Activated T-helper 1 cell treated with anti-CD3 and anti-CD28 coated beads, Interleukin-12 subunit alpha, Interleukin-12 subunit beta, Interleukin-2, Interleukin-4 antibody, amounts not matched to agents 30 ng/mL and 10 ng/mL and 1 ng/mL, durations not matched to agents 14 hours and 24 hours and 36 hours (primary cell): ENCODE measurements at regions not wholly inside any gene's neighbourhood (a gene's known extent, or its start where the extent isn't known, plus 50 kb on each side); places are given as distances from the start of the nearest gene placed in this dataset.
"Not testable (repeated sequence)": the region's sequence is repeated elsewhere in the genome, so short reads cannot be mapped to it uniquely, and the experiment has no call there.

Experiments used
- DNase-seq: peaks from one replicate; pipeline ENCODE4 v3.0.0; 2021; ENCODE audit warnings: low spot score
- H3K27ac Mint-ChIP-seq: one replicate; pipeline ENCODE4 v1.8.0; 2021; ENCODE audit warnings: mild to moderate bottlenecking, mixed read lengths
- H3K27me3 Mint-ChIP-seq: one replicate; pipeline ENCODE4 v1.8.0; 2022; ENCODE audit warnings: mild to moderate bottlenecking, moderate library complexity, mixed read lengths; ENCODE audit not compliant: insufficient read depth
- H3K36me3 Mint-ChIP-seq: one replicate; pipeline ENCODE4 v1.8.0; 2021; ENCODE audit warnings: low read depth, mixed read lengths
- H3K4me1 Mint-ChIP-seq: one replicate; pipeline ENCODE4 v1.8.0; 2021; ENCODE audit warnings: low read depth, mixed read lengths
- H3K4me3 Mint-ChIP-seq: one replicate; pipeline ENCODE4 v1.8.0; 2021; ENCODE audit warnings: mild to moderate bottlenecking, moderate library complexity, mixed read lengths
- H3K9me3 Mint-ChIP-seq: one replicate; pipeline ENCODE4 v1.8.0; 2021; ENCODE audit warnings: mixed read lengths
- intact Hi-C: fragments of 100-400 bp; cut with micrococcal nuclease; formaldehyde crosslinking; loops from one replicate; pipeline ENCODE4 v1.15.1; 2024

- intact Hi-C loops = no loop called here
- DNase-seq = no peak
- Mint-ChIP-seq H3K9me3 (no peaks in the 10 kb centered on the region), H3K27ac (no peak overlapping the region), H3K36me3 (no peaks in the 10 kb centered on the region), H3K27me3 (peaks cover 1% of the 10 kb centered on the region), H3K4me1 (no peaks in the 10 kb centered on the region), H3K4me3 (no peak overlapping the region)
These were observed 425.3 kb upstream of the NOX3 start for GRCh38 chr6:155880900-155881299.

DNA sequence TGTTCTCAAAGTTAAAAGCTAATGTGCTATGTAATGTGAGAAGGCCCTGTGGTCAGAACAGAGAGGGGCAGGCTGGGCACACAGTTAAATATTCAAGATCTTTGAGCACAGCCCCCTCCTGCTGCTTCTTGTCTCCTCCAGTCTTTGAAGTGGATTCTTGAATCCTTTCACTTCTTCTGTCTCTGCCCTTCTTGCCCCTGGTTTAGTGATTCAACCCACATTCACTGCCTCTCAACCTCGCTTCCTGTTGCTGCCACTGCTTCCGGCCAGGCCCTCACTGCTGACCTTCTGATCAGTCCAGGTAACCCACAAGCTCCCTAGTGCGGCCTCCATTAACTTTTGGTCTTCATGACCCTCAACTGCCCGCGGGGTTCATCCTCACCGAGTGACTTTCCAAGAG is 417.3 kb upstream of the NOX3 start:
- H3K9me3 Mint-ChIP-seq = peaks cover 3% of the 10 kb centered on the region
- no peaks in the 10 kb centered on the region for H3K36me3 Mint-ChIP-seq
- intact Hi-C loops = no loop called here
- no peak overlapping the region for H3K4me3 Mint-ChIP-seq
- DNase-seq = no peak
- H3K27me3 Mint-ChIP-seq = peaks cover 1% of the 10 kb centered on the region
- H3K4me1 Mint-ChIP-seq = no peaks in the 10 kb centered on the region
- no peak overlapping the region for H3K27ac Mint-ChIP-seq

DNA sequence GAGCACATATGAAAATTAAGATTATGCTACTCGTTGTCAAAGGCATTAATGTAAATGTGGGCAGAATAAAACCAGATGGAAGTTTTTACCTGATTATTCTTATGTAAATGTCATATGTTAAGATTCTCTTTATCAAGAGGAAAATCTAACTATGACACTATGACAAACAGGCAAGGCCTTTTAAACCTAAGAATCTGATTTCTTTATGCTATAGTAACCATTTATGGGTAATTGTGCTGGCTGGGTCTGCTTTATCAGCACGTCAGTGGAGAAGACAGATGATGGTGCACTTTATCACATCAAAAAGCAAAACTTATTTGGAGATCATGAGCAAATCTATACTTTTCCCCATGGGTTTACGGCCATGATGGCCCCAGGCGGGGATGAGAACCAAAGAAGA is 412.0 kb upstream of the NOX3 start:
- intact Hi-C loops = no loop called here
- Mint-ChIP-seq H3K9me3 (peaks cover 7% of the 10 kb centered on the region), H3K27ac (no peak overlapping the region), H3K27me3 (no peaks in the 10 kb centered on the region), H3K4me3 (no peak overlapping the region), H3K36me3 (no peaks in the 10 kb centered on the region), H3K4me1 (no peaks in the 10 kb centered on the region)
- no peak for DNase-seq

DNA sequence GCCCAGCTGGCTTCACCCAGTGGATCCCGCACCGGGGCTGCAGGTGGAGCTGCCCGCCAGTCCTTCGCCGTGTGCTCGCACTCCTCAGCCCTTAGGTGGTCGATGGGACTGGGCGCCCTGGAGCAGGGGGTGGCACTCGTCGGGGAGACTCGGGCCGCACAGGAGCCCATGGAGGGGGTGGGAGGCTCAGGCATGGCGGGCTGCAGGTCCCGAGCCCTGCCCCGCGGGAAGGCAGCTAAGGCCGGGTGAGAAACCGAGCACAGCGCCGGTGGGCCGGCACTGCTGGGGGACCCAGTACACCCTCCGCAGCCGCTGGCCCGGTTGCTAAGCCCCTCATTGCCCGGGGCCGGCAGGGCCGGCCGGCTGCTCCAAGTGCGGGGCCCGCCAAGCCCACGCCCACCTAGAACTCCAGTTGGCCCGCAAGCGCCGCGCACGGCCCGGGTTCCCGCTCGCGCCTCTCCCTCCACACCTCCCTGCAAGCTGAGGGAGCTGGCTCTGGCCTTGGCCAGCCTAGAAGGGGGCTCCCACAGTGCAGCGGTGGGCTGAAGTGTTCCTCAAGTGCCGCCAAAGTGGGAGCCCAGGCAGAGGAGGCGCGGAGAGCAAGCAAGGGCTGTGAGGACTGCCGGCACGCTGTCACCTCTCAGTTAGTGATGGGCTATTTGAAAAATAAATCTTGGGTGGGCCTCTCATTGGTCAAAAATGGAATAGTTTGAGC is 411.2 kb upstream of the NOX3 start:
- DNase-seq, H3K9me3 Mint-ChIP-seq, H3K36me3 Mint-ChIP-seq, intact Hi-C loops, H3K27me3 Mint-ChIP-seq, H3K27ac Mint-ChIP-seq, H3K4me3 Mint-ChIP-seq, H3K4me1 Mint-ChIP-seq: not testable (repeated sequence)

- intact Hi-C loops = no loop called here
- no peaks in the 10 kb centered on the region for H3K4me1 Mint-ChIP-seq
- DNase-seq = no peak
- no peak overlapping the region for H3K4me3 Mint-ChIP-seq
- no peaks in the 10 kb centered on the region for H3K27me3 Mint-ChIP-seq
- H3K27ac Mint-ChIP-seq = no peak overlapping the region
- H3K9me3 Mint-ChIP-seq = peaks cover 14% of the 10 kb centered on the region
- H3K36me3 Mint-ChIP-seq = no peaks in the 10 kb centered on the region
These were observed 406.2 kb upstream of the NOX3 start for GRCh38 chr6:155861821-155862220.

- DNase-seq, H3K9me3 Mint-ChIP-seq, H3K27ac Mint-ChIP-seq, H3K36me3 Mint-ChIP-seq, H3K4me1 Mint-ChIP-seq, intact Hi-C loops, H3K4me3 Mint-ChIP-seq, H3K27me3 Mint-ChIP-seq: not testable (repeated sequence)
These were observed 403.3 kb upstream of the NOX3 start for GRCh38 chr6:155858906-155859305.

- Mint-ChIP-seq H3K36me3 (no peaks in the 10 kb centered on the region), H3K4me3 (no peak overlapping the region), H3K27me3 (no peaks in the 10 kb centered on the region), H3K9me3 (peaks cover 6% of the 10 kb centered on the region), H3K27ac (no peak overlapping the region), H3K4me1 (no peaks in the 10 kb centered on the region)
- DNase-seq = no peak
- intact Hi-C loops = no loop called here
These were observed 399.1 kb upstream of the NOX3 start for GRCh38 chr6:155854787-155855186.

- intact Hi-C loops = no loop called here
- Mint-ChIP-seq H3K27me3 (no peaks in the 10 kb centered on the region), H3K4me1 (no peaks in the 10 kb centered on the region), H3K4me3 (no peak overlapping the region), H3K36me3 (no peaks in the 10 kb centered on the region), H3K27ac (no peak overlapping the region), H3K9me3 (no peaks in the 10 kb centered on the region)
- DNase-seq = no peak
These were observed 397.4 kb upstream of the NOX3 start for GRCh38 chr6:155853011-155853410.

DNA sequence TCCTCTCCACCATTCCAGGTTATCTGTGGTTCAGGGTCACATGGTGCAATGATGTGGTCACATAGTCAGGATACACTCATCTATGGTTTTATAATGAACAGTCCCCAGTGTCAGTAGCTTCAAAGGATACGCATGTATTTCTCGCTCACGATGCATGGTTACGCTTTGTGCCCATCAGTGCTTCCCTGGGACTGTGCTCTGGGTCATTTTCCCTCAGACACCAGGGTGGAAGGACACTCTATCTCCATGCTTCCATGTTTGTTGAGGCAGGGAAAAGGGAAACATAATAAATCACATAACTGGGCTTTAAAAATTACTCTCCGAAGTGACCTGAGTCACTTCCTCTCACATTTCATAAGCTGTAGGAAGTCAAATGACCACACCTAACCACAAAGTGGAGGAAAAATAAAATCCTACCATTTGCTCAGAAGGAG is 394.8 kb upstream of the NOX3 start:
- Mint-ChIP-seq H3K9me3 (no peaks in the 10 kb centered on the region), H3K4me1 (no peaks in the 10 kb centered on the region), H3K27me3 (no peaks in the 10 kb centered on the region), H3K36me3 (no peaks in the 10 kb centered on the region), H3K27ac (no peak overlapping the region), H3K4me3 (no peak overlapping the region)
- intact Hi-C loops = no loop called here
- DNase-seq = no peak

DNA sequence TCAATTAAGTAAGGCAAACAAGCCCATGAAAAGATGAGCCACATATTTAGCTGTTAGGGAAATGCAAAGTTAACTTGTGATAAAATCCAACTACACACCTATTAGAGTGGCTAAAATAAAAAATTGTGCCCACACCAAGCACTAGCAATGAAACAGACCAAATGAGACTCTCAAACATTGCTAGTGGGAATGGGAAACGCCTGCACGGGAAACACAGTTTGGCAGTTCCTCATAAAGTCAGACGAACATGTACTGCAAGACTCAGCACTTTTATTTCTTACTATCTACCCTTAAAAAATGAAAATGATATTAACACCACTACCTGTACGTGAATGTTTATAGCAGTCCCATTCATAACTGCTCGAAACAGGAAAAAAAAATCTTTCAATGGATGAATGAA is 392.1 kb upstream of the NOX3 start:
- Mint-ChIP-seq H3K36me3 (no peaks in the 10 kb centered on the region), H3K4me3 (no peak overlapping the region), H3K27ac (no peak overlapping the region), H3K4me1 (no peaks in the 10 kb centered on the region), H3K27me3 (no peaks in the 10 kb centered on the region), H3K9me3 (no peaks in the 10 kb centered on the region)
- no peak for DNase-seq
- intact Hi-C loops = no loop called here

DNA sequence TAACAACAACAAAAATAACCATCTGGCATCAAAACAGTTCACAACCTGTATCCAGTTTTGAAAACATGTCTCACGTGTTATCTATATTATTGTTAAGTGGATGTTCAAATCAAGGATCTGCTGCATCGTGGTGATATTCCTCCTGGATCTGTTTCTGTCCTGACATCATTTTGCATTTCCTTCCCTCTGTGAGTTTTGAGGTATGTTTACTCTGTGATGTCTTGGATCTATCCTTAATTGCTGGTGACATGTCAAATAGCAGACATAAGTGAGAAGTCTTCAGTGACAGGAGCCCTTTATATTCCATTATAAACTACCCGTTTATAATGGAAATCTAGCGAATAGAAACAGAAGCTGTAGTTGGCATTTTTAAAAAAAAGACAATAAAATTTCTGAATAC is 381.8 kb upstream of the NOX3 start:
- no peaks in the 10 kb centered on the region for H3K36me3 Mint-ChIP-seq

DNA sequence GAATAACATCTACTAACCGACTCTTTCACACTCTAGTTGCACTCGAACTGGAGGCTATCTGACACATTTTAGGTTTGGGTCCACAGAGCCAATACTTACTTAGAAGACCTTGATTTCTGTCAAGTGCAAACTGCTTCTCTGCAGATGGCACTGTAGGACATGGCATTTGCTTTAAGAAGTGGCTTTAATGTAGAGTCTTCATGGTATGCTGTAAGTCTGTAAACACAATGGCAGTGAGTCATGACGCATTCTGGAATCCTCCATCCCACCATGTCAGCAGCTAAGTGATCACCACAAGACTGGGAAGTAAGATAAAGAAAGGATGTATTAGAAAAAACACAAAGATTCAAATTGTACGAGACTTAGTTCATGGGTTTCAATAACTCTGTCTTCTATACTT is 377.0 kb upstream of the NOX3 start:
- intact Hi-C loops = no loop called here
- H3K27ac Mint-ChIP-seq = no peak overlapping the region
- H3K27me3 Mint-ChIP-seq = no peaks in the 10 kb centered on the region
- H3K4me1 Mint-ChIP-seq = no peaks in the 10 kb centered on the region
- no peaks in the 10 kb centered on the region for H3K36me3 Mint-ChIP-seq
- no peak overlapping the region for H3K4me3 Mint-ChIP-seq
- no peak for DNase-seq
- no peaks in the 10 kb centered on the region for H3K9me3 Mint-ChIP-seq

More for the DNA sequence above, 381.8 kb upstream of the NOX3 start:
- H3K27me3 Mint-ChIP-seq = no peaks in the 10 kb centered on the region
- H3K4me3 Mint-ChIP-seq = no peak overlapping the region
- no peak for DNase-seq
- no peaks in the 10 kb centered on the region for H3K9me3 Mint-ChIP-seq
- no peak overlapping the region for H3K27ac Mint-ChIP-seq
- no peaks in the 10 kb centered on the region for H3K4me1 Mint-ChIP-seq
- intact Hi-C loops = no loop called here

DNA sequence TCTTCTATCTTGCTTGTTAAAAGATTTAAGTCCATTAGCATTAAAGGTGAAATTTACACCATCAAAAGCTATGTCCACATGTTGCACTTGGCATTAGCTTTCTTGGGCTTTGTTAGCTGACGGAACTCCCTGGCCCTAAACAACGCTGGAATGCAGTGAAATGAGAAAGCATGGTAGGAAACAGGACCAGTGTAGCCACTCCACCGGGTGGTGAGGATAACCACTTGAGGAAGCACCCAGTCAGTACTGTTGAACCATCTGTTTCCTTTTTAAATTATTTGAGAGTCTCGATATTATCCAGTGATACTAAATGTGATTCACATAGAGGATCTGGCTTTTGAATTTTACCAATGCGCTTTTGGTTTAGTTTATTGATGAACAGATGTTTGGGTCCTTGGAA is 374.9 kb upstream of the NOX3 start:
- H3K27ac Mint-ChIP-seq = no peak overlapping the region
- DNase-seq = no peak
- H3K9me3 Mint-ChIP-seq = no peaks in the 10 kb centered on the region
- no peaks in the 10 kb centered on the region for H3K27me3 Mint-ChIP-seq
- H3K4me3 Mint-ChIP-seq = no peak overlapping the region
- H3K36me3 Mint-ChIP-seq = no peaks in the 10 kb centered on the region
- no peaks in the 10 kb centered on the region for H3K4me1 Mint-ChIP-seq
- intact Hi-C loops = no loop called here

GRCh38 chr6:155829646-155830045 is 374.0 kb upstream of the NOX3 start:
- H3K9me3 Mint-ChIP-seq = no peaks in the 10 kb centered on the region
- no peaks in the 10 kb centered on the region for H3K4me1 Mint-ChIP-seq
- no peaks in the 10 kb centered on the region for H3K27me3 Mint-ChIP-seq
- H3K36me3 Mint-ChIP-seq = no peaks in the 10 kb centered on the region
- intact Hi-C loops = no loop called here
- no peak overlapping the region for H3K27ac Mint-ChIP-seq
- no peak for DNase-seq
- H3K4me3 Mint-ChIP-seq = no peak overlapping the region
